AG10803 (cell line): ENCODE measurements at regions not wholly inside any gene's neighbourhood (a gene's known extent, or its start where the extent isn't known, plus 50 kb on each side); places are given as distances from the start of the nearest gene placed in this dataset.

Source experiments
- DNase-seq: peaks from one replicate; pipeline ENCODE4 v3.0.0; 2010; ENCODE audit warnings: low read depth
- H3K4me3 ChIP-seq: 2 replicates; pipeline ENCODE4 v1.5.1; 2011; ENCODE audit warnings: mild to moderate bottlenecking, low read length, control low read depth
- CTCF ChIP-seq: conservative IDR thresholded peaks from 2 replicates; pipeline ENCODE4 v1.5.1; 2011; ENCODE audit warnings: mild to moderate bottlenecking, low read length, control low read depth, inconsistent platforms

GRCh38 chr12:78804262-78804661 is 60.3 kb upstream of the SYT1 start:
- TF ChIP-seq CTCF, result no peak
- no peak overlapping the region for H3K4me3 ChIP-seq
- DNase-seq, result no peak
